ENCODE measurements at regions not wholly inside any gene's neighbourhood (a gene's known extent, or its start where the extent isn't known, plus 50 kb on each side); places are given as distances from the start of the nearest gene placed in this dataset.
"Not testable (repeated sequence)": the region's sequence is repeated elsewhere in the genome, so short reads cannot be mapped to it uniquely, and the experiment has no call there.

DNA sequence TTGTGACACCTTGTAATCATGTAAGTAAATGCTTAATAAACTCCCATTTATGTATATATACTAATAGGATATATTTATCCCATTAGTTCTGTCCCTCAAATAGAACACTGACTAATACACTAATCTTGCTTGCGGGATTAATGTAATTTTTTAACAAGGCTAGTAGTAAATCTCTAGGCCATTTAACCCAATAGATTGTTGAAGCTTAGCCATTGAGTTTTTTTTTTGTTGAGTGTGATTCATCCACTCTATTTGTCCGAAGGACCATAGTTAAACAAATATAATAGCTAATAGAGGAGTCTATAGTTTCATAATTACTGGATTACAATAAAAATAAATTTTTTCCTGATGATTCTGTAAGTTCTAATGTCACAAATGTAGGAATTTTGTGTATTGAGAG lies 474.4 kb downstream of the CDH9 start:
- DNase-seq (ENCODE audit: low spot score) (no peak), ATAC-seq (no peak)

- no peak for DNase-seq (ENCODE audit: low spot score)
- ATAC-seq: no peak
Observed at GRCh38 chr5:26553079-26553478, 485.3 kb downstream of the CDH9 start.

DNA sequence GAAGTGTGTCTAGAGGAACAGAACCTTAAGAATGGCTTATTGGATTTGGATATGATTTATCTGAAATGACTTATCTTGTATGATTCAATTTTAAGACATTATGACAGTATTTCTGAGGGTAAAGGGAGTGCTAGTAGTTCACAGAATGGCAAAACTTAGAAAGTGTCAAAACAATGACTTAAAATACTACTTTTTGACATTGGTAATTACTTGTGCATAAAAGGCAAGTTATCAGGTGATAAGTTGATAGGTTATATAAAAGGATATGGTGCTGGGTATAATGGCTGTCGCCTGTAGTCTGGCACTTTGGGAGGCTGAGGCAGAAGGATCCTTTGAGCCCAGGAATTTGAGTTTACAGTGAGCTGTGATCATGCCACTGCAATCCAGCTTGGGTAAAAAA lies 494.4 kb downstream of the CDH9 start:
- no peak for ATAC-seq

DNA sequence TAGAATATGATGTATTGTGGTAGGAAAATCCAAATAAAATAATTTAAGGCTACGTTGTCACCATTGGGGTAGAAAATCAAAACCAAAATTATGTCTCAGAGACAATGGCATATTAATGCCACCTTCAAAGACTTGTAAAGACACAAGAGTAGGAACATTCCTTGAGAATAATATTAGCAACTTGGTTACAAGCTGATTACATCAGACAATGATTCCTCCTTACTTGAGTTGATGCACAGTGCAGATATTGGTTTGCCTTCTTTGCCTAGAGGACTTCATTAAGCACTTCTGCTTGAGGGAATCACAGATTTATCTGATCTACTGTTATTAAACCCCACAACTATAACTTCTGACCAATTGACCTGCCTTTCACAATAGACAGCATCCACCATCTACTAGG lies 500.2 kb downstream of the CDH9 start:
- DNase-seq (ENCODE audit: low spot score): no peak
- ATAC-seq: no peak

More for the DNA sequence above, 494.4 kb downstream of the CDH9 start:
- DNase-seq (ENCODE audit: low spot score): no peak

GRCh38 chr5:26535215-26535614 lies 503.2 kb downstream of the CDH9 start:
- ATAC-seq: no peak
- no peak for DNase-seq (ENCODE audit: low spot score)

GRCh38 chr5:26530305-26530704 lies 508.1 kb downstream of the CDH9 start:
- DNase-seq (ENCODE audit: low spot score) (no peak), ATAC-seq (no peak)

DNA sequence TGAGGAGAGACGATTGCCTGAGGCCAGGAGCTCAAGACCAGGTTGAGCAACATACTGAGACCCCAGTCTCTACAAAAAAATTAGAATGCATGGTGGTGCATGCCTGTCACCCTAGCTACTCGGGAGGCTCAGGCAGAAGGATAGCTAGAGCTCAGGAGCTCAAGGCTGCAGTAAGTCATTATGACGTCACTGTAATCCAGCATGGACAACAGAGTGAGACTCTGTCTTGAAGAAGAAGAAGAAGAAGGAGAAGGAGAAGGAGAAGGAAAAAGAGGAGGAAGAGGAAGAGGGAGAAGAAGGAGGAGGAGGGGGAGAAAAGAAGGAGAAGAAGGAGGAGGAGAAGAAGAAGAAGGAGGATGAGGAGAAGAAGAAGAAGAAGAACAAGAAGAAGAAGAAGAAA lies 519.1 kb downstream of the CDH9 start:
- ATAC-seq (no peak), DNase-seq (ENCODE audit: low spot score) (no peak)

GRCh38 chr5:26518065-26518464 lies 520.3 kb downstream of the CDH9 start:
- ATAC-seq: no peak
- DNase-seq (ENCODE audit: low spot score): no peak

- DNase-seq (ENCODE audit: low spot score) (no peak), ATAC-seq (no peak)
Observed at GRCh38 chr5:26498972-26499371, 539.4 kb downstream of the CDH9 start.

DNA sequence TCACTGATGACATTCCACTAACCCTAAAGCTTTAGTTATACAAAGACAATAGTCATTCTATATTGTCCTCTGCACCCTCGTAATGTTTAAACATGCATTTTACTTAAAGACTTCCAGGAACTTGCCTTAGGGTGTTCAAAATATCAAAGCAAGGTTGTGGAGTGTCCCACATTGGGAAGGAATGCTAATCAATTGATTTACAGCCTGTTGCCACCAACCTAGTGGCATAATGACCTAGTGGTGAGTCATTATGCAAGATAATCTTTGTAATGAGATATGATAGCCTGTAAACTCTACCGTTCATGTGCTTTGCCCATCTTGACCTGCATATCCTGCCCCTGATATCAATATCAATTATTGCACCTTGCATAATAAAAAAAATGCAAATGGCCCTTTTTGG lies 542.9 kb downstream of the CDH9 start:
- ATAC-seq: no peak
- DNase-seq (ENCODE audit: low spot score): no peak

- DNase-seq (ENCODE audit: low spot score) (no peak), ATAC-seq (no peak)
Observed at GRCh38 chr5:26492906-26493459, 545.4 kb downstream of the CDH9 start.

DNA sequence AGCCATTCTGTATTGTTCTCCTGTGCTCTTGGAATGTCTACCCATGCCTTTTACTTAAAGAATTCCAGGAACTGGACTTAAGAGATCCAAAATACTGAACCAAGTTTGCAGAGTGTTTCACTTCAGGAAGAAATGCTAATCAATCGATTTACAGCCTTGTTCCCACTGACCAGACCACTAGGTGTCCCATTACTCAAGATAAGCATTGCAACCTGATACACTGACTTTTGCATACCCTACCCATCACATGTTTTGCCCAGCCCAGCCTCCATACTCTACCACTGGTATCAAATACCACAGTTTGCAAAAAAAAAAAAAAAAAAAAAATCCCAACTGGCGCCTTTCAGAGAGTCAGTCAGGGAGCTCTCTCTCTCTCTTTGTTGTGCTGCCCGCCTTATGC lies 550.8 kb downstream of the CDH9 start:
- ATAC-seq (no peak), DNase-seq (ENCODE audit: low spot score) (no peak)

GRCh38 chr5:26486631-26487030 lies 551.8 kb downstream of the CDH9 start:
- ATAC-seq: no peak
- DNase-seq (ENCODE audit: low spot score): no peak

- not testable (repeated sequence) for ATAC-seq; DNase-seq (ENCODE audit: low spot score)
Observed at GRCh38 chr5:26485146-26485860, 553.1 kb downstream of the CDH9 start.

DNA sequence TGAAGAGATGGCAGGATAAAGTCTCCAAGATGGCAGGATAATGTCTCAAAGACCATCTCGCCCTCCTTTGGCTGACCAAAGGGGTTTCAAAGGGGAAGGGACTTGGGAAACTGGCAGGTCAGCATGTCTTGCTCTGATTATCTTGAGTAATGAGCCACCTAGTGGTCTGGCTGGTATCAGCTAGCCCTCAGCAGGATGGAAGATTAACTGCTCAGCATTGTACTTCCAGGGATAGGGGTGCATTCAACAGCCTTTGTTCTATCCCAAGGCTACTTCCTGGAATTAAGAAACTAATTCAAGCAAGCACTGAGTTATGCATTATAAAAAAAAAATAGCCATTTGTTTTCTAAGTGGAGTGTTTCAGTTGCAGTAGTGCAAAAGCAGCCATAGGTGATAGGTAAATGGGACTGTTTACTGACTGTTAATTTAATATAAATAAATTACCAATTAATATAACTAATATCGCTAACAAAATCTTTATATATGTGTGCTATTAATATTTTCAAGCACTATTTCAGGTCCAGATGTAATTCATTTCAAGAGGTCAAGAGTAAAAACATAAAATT lies 555.5 kb downstream of the CDH9 start:
- DNase-seq (ENCODE audit: low spot score) (peak; percentile 59), ATAC-seq (peak; percentile 99)

DNA sequence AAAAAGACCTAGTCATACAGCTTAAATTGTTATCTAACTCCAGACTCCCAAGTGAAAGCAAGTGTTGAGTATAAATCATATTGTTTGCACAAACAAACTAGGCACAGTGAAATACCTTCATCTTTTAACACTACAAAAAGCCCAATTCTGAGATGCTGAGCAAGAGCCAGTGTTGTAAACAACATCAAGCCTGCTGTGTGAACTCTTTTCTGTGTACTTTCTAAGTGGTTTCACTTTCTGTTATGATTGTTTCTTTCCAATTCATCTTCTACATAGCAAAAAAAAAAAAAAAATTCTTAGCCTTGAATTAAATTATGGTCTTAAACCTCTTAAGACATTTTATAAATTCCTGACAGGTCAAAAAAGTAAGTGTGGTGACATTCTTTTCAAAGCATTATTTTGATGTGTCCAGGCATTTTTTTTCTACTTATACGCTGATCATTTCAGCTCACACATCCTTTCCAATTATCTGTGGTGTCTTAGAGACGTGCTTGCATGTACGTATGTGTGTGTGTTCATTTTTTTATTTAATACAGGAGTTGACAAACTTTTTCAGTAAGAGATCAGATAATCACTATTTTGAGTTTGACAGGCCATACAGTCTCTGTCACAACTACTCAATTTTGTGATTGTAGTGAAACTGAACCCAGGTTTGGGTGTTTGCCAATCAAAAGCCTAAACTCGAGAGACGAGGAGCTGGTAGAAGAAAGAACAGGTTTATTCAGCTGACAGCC lies 556.1 kb downstream of the CDH9 start:
- ATAC-seq (peak; percentile 79), DNase-seq (ENCODE audit: low spot score) (no peak)

DNA sequence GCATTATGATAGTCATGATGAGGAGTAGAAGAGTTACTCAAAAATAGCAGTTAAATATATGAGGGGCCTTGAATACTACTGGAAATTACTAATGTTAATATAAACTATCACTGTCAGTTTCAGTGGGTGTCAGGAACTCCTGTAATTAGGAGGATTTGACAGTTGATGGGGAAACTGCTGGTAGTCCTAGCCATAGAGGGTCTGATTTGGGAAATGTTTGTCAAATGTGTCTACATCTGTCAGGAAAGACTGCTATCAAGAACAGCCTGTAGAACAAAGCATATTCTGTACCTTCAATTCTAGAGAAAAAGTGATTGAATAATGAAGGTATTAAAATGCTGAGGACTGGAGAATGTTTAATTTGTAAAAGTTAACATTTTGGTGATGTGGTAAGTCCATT lies 567.9 kb downstream of the CDH9 start:
- ATAC-seq: no peak
- DNase-seq (ENCODE audit: low spot score): no peak

DNA sequence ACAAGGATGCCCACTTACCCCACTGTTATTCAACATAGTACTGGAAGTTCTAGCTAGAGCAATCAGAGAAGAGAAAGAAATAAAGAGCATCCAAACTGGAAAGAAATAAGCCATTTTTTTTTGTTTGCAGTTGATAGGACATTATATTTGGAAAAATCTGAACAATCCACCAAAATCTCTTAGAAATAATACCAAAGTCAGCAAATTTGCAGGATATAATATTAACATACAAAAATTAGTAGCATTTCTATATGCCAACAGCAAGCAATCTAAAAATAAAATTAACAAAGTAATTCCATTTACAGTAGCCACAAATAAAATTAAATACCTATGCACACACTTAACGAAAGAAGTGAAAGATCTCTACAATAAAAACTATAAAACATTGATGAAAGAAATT lies 599.3 kb downstream of the CDH9 start:
- DNase-seq (ENCODE audit: low spot score) (no peak), ATAC-seq (no peak)

DNA sequence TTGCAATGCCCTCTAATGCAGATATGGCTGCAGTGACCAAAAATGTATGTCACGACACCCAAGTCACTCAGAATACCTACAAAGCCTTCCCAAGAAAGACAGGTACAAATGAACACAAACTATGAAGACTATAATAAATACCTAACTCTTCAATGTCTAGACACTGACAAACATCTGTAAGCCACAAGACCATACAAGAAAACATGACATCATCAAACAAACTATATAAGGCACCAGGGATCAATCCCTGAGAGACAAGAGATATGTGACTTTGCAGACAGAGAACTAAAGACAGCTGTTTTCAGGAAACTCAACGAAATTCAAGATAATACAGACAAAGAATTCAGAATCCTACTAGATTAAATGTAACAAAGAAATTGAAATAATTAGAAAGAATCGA lies 603.7 kb downstream of the CDH9 start:
- no peak for ATAC-seq
- DNase-seq (ENCODE audit: low spot score): no peak

GRCh38 chr5:26432386-26432785 lies 606.0 kb downstream of the CDH9 start:
- DNase-seq (ENCODE audit: low spot score): no peak
- no peak for ATAC-seq

DNA sequence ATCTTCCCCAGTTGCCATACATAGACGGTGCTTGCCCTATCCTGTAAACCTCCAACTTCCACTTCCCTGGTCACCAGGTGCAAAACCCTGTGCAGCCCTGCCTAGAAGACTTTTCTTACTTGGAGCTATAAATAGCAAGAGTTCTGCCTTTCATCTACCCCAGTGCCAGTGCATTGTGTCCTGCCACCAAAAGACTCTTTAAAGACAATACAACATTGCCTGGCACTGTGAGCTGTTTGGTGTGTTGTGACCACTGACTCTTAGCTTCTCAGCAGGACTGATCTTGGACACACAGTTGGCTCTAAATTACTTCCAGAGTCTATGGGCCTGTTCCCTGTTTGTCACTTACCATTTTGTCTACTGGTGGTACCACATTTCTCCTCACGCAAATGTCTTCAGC lies 608.1 kb downstream of the CDH9 start:
- ATAC-seq (no peak), DNase-seq (ENCODE audit: low spot score) (no peak)

DNA sequence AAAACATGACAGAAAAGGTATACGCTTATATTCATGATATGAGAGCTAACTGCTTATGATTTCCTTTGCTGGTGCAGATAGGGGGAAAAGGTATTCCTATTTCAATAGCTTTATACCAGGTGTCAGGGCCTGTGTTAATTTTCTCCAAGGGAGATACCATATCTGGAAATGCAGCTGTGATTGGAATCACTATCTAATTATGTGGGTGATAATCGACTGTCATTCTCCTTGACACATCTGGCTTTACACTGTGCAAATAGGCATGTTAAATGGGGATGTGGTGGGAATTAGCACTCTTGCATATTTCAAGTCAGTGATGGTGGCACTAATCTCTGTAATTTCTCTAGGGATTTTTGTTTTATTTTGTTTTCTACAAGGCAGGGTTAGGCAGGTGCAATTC lies 611.1 kb downstream of the CDH9 start:
- no peak for DNase-seq (ENCODE audit: low spot score)
- ATAC-seq: no peak
